OCI-LY7 (cell line): ENCODE measurements at regions not wholly inside any gene's neighbourhood (a gene's known extent, or its start where the extent isn't known, plus 50 kb on each side); places are given as distances from the start of the nearest gene placed in this dataset.

Source experiments
- CTCF ChIP-seq: fragments of 200-600 bp; sonication (generic); conservative IDR thresholded peaks from 2 replicates; pipeline ENCODE4 v1.5.1; 2014; ENCODE audit warnings: mild to moderate bottlenecking, antibody characterized with exemption, low read length, moderate library complexity, mixed read lengths
- EZH2phosphoT487 ChIP-seq: fragments of 200-600 bp; sonication (generic); IDR thresholded peaks from 2 replicates; pipeline ENCODE4 v1.6.1; 2018; ENCODE audit warnings: low read depth, borderline replicate concordance, mild to moderate bottlenecking, mixed run types, antibody characterized with exemption, low read length, moderate library complexity, mixed read lengths

DNA sequence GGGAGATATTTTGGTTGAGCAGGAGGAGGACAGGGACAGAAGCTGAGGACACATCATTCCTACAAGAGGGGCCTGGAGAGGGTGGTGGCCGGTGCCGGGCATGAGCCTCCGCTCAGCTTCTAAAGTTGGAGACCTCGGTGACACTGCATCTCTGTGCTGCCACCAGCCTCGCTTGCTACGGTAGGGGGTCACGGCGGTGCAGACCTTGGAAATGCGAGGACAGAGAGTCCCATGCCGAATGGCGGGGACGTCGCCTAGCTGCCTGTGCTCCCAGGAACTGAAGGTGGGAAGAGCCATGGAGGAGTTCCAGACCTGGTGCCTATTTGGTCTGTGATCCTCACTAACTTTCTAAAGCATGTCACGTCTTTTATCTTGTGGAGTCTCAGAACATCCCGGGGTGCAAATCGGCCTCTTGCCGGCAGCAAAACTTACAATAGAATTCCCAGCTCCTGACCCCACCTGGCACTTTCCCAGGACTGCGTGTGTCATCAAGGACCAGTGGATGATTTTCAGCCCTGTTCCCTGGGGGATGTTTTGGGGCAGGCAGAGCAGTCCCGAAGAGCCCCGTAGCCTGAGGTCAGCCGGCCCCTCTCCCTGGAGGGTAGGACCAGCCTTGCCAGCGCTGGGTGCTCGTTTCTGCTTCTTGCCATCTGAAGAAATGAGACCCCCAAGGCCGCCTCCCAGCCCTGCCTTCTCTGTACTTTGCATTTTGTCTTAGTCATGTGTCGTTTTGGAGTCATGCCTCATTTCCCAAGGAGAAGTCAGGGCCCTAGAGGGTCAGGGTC, 205.8 kb upstream of the SHH start:
- TF ChIP-seq CTCF (no peak), EZH2phosphoT487 (no peak)
